ENCODE measurements at regions not wholly inside any gene's neighbourhood (a gene's known extent, or its start where the extent isn't known, plus 50 kb on each side); places are given as distances from the start of the nearest gene placed in this dataset.
"Not testable (repeated sequence)": the region's sequence is repeated elsewhere in the genome, so short reads cannot be mapped to it uniquely, and the experiment has no call there.

DNA sequence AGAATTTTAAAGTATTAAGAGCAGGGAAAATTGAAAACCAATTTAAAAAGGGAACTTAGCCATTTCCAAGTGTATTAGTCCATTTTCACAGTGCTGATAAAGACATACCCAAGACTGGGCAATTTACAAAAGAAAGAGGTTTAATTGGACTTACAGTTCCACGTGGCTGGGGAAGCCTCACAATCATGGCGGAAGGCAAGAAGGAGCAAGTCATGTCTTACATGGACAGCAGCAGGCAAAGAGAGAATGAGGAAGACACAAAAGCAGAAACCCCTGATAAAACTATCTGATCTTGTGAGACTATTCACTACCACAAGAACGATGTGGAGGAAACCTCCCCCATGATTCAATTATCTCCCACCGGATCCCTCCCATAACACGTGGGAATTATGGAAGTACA lies 178.8 kb downstream of the ERCC6L2 start:
- TF ChIP-seq, protein P1, sequence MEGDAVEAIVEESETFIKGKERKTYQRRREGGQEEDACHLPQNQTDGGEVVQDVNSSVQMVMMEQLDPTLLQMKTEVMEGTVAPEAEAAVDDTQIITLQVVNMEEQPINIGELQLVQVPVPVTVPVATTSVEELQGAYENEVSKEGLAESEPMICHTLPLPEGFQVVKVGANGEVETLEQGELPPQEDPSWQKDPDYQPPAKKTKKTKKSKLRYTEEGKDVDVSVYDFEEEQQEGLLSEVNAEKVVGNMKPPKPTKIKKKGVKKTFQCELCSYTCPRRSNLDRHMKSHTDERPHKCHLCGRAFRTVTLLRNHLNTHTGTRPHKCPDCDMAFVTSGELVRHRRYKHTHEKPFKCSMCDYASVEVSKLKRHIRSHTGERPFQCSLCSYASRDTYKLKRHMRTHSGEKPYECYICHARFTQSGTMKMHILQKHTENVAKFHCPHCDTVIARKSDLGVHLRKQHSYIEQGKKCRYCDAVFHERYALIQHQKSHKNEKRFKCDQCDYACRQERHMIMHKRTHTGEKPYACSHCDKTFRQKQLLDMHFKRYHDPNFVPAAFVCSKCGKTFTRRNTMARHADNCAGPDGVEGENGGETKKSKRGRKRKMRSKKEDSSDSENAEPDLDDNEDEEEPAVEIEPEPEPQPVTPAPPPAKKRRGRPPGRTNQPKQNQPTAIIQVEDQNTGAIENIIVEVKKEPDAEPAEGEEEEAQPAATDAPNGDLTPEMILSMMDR (conservative IDR thresholded peaks at IDR 0.05 in 1 of 2, IDR thresholded peaks at IDR 0.05 in 1 of 2; ENCODE audit: low read depth in 1 of 2, low read length in 2 of 2): not testable (repeated sequence)
- TF ChIP-seq EZH2 (IDR thresholded peaks at IDR 0.05; ENCODE audit: low read length, missing control alignments): not testable (repeated sequence)
